MM.1S (cell line): ENCODE measurements at regions not wholly inside any gene's neighbourhood (a gene's known extent, or its start where the extent isn't known, plus 50 kb on each side); places are given as distances from the start of the nearest gene placed in this dataset.

Experiments used
- CTCF ChIP-seq: fragments of 300-600 bp; sonication (generic); IDR thresholded peaks from 2 replicates; pipeline ENCODE4 v1.5.1; 2016; ENCODE audit warnings: antibody characterized with exemption, low read length, mixed read lengths
- EZH2phosphoT487 ChIP-seq: fragments of 300-600 bp; sonication (generic); IDR thresholded peaks from 2 replicates; pipeline ENCODE4 v1.6.1; 2018; ENCODE audit warnings: antibody characterized with exemption, low read length

GRCh38 chrX:10077425-10078188, 79.2 kb upstream of the CLCN4 start:
- no peak for TF ChIP-seq CTCF
- no peak for TF ChIP-seq EZH2phosphoT487
